HL-60 (cell line): ENCODE measurements at regions not wholly inside any gene's neighbourhood (a gene's known extent, or its start where the extent isn't known, plus 50 kb on each side); places are given as distances from the start of the nearest gene placed in this dataset.

Source experiments
- CTCF ChIP-seq: IDR thresholded peaks from one replicate; pipeline ENCODE4 v1.5.1; 2011; ENCODE audit warnings: low read length, control low read depth, inconsistent platforms; ENCODE audit not compliant: insufficient read depth
- POLR2AphosphoS5 ChIP-seq: IDR thresholded peaks from 2 replicates; pipeline ENCODE4 v1.6.1; 2012; ENCODE audit warnings: low read depth

GRCh38 chr4:23422878-23423277, 467.0 kb downstream of the PPARGC1A start:
- TF ChIP-seq CTCF (no peak), POLR2AphosphoS5 (no peak)
